H1 (cell line): ENCODE measurements at regions not wholly inside any gene's neighbourhood (a gene's known extent, or its start where the extent isn't known, plus 50 kb on each side); places are given as distances from the start of the nearest gene placed in this dataset.

ENCODE experiments used
- CTCF ChIA-PET: fragments of 300-600 bp; sonication (Branson Sonifier 250); formaldehyde crosslinking; loops from one replicate; lab custom pipeline; 2021; ENCODE audit not compliant: partially characterized antibody; lab: Charles Lee
- POLR2A ChIA-PET: fragments of 300-600 bp; sonication (Branson Sonifier 250); formaldehyde crosslinking; loops from one replicate; lab custom pipeline; 2021; ENCODE audit warnings: inconsistent platforms; ENCODE audit not compliant: partially characterized antibody; lab: Charles Lee
- DNase-seq, 2 experiments: peaks; one replicate each; pipeline versions ENCODE4 v3.0.0 to v3.0.0-alpha.2; 2010 to 2022; ENCODE audit warnings: low spot score in 2 of 2, low read depth in 1 of 2, mixed read lengths in 1 of 2
- FAIRE-seq: peaks from 2 replicates; lab custom pipeline; 2011; peaks lifted over from hg19 to GRCh38; lab: Jason Lieb, UNC
- H2AFZ ChIP-seq: 2 replicates; pipeline ENCODE4 v1.8.1; 2012; ENCODE audit warnings: low read length, inconsistent platforms
- H2AK5ac ChIP-seq: 2 replicates; pipeline ENCODE4 v1.6.1; 2013; ENCODE audit warnings: low read depth, low read length
- H2BK120ac ChIP-seq: replicated peaks from 2 replicates; pipeline ENCODE3; 2013; ENCODE audit warnings: low read depth, low read length, inconsistent platforms
- H2BK12ac ChIP-seq: 2 replicates; pipeline ENCODE4 v1.6.1; 2013; ENCODE audit warnings: low read depth, low read length
- H2BK15ac ChIP-seq: 2 replicates; pipeline ENCODE4 v1.6.1; 2013; ENCODE audit warnings: low read length
- H2BK20ac ChIP-seq: 2 replicates; pipeline ENCODE4 v1.6.1; 2013; ENCODE audit warnings: low read length
- H2BK5ac ChIP-seq: 2 replicates; pipeline ENCODE4 v1.6.1; 2013; ENCODE audit warnings: low read depth, low read length
- H3K14ac ChIP-seq: 2 replicates; pipeline ENCODE4 v1.6.1; 2013; ENCODE audit warnings: inconsistent platforms; ENCODE audit not compliant: insufficient read length
- H3K18ac ChIP-seq: 2 replicates; pipeline ENCODE4 v1.6.1; 2013; ENCODE audit warnings: low read length; ENCODE audit errors: extremely low read depth
- H3K23ac ChIP-seq: 2 replicates; pipeline ENCODE4 v1.6.1; 2013; ENCODE audit warnings: inconsistent platforms; ENCODE audit not compliant: insufficient read length
- H3K23me2 ChIP-seq: 2 replicates; pipeline ENCODE4 v1.6.1; 2013; ENCODE audit warnings: low read depth, low read length
- H3K27ac ChIP-seq: 2 replicates; pipeline ENCODE4 v1.6.1; 2011; ENCODE audit warnings: low read depth, low read length, inconsistent platforms
- H3K27me3 ChIP-seq, 4 experiments: replicated peaks in 1 of 4; 1 replicate in 1 of 4; 2 replicates in 3 of 4; pipeline versions ENCODE4 v1.6.1 to v1.8.1; 2011 to 2013; ENCODE audit warnings: low read length in 3 of 4, mild to moderate bottlenecking in 3 of 4, inconsistent platforms in 2 of 4, mixed read lengths in 2 of 4, moderate library complexity in 1 of 4; ENCODE audit not compliant: control insufficient read depth in 3 of 4, insufficient read depth in 3 of 4; ENCODE audit errors: extremely low read depth in 1 of 4
- H3K36me3 ChIP-seq, 4 experiments: 2 replicates each; pipeline versions ENCODE4 v1.6.1 to v1.8.1; 2011 to 2013; ENCODE audit warnings: mild to moderate bottlenecking in 4 of 4, low read length in 3 of 4, moderate library complexity in 2 of 4, control low read depth in 1 of 4, inconsistent platforms in 1 of 4; ENCODE audit not compliant: insufficient read depth in 4 of 4, control insufficient read depth in 2 of 4
- H3K4ac ChIP-seq: replicated peaks from 2 replicates; pipeline ENCODE3; 2013; ENCODE audit warnings: low read length, low read depth, mixed read lengths, inconsistent platforms; ENCODE audit not compliant: insufficient read length
- H3K4me1 ChIP-seq, 4 experiments: replicated peaks in 1 of 4; 1 replicate in 1 of 4; 2 replicates in 3 of 4; pipeline versions ENCODE4 v1.6.1 to v1.8.1; 2011 to 2013; ENCODE audit warnings: low read length in 3 of 4, inconsistent platforms in 2 of 4, mixed read lengths in 1 of 4; ENCODE audit not compliant: insufficient read depth in 4 of 4, control insufficient read depth in 3 of 4
- H3K4me2 ChIP-seq, 2 experiments: 2 replicates each; pipeline versions ENCODE4 v1.6.1 to v1.8.1; 2011 to 2013; ENCODE audit warnings: low read depth in 2 of 2, low read length in 2 of 2, control low read depth in 1 of 2, inconsistent platforms in 1 of 2, mild to moderate bottlenecking in 1 of 2; ENCODE audit not compliant: insufficient read depth in 1 of 2
- H3K4me3 ChIP-seq, 4 experiments: fragments of 200-600, 300-600 bp in 1 of 4; sonication (generic), shearing (Covaris generic), sonication (Bioruptor Twin) in 1 of 4; 2 replicates each; pipeline versions ENCODE4 v1.5.1 to v1.8.1; 2011 to 2016; ENCODE audit warnings: low read length in 4 of 4, low read depth in 3 of 4, control low read depth in 2 of 4, inconsistent platforms in 2 of 4, mild to moderate bottlenecking in 2 of 4, mixed read lengths in 1 of 4, moderate library complexity in 1 of 4; ENCODE audit not compliant: insufficient read depth in 2 of 4; ENCODE audit errors: extremely low read depth in 1 of 4
- H3K56ac ChIP-seq: replicated peaks from 2 replicates; pipeline ENCODE3; 2013; ENCODE audit warnings: low read depth, mild to moderate bottlenecking, mixed read lengths, low read length, inconsistent platforms; ENCODE audit not compliant: insufficient read length
- H3K79me1 ChIP-seq: 2 replicates; pipeline ENCODE4 v1.6.1; 2013; ENCODE audit warnings: low read depth, low read length, control low read depth
- H3K79me2 ChIP-seq, 2 experiments: 2 replicates each; pipeline versions ENCODE4 v1.6.1 to v1.8.1; 2012 to 2013; ENCODE audit warnings: low read length in 2 of 2, mild to moderate bottlenecking in 2 of 2, inconsistent platforms in 1 of 2; ENCODE audit not compliant: insufficient read depth in 2 of 2, control insufficient read depth in 1 of 2
- H3K9ac ChIP-seq, 4 experiments: replicated peaks in 1 of 4; 1 replicate in 1 of 4; 2 replicates in 3 of 4; pipeline versions ENCODE4 v1.6.1 to v1.8.1; 2011 to 2013; ENCODE audit warnings: low read depth in 3 of 4, low read length in 3 of 4, control low read depth in 2 of 4, mild to moderate bottlenecking in 2 of 4, moderate library complexity in 2 of 4, inconsistent platforms in 1 of 4; ENCODE audit errors: extremely low read depth in 1 of 4
- H3K9me3 ChIP-seq, 2 experiments: 2 replicates each; pipeline versions ENCODE4 v1.6.1 to v1.8.1; 2012 to 2013; ENCODE audit warnings: mild to moderate bottlenecking in 2 of 2, moderate library complexity in 2 of 2, control low read depth in 1 of 2, inconsistent platforms in 1 of 2, low read depth in 1 of 2, low read length in 1 of 2, mixed read lengths in 1 of 2; ENCODE audit not compliant: insufficient read depth in 2 of 2
- H4K20me1 ChIP-seq, 2 experiments: replicated peaks in 1 of 2; 2 replicates each; pipeline versions ENCODE3 to v1.8.1; 2011 to 2013; ENCODE audit warnings: inconsistent platforms in 2 of 2, low read length in 2 of 2, mild to moderate bottlenecking in 1 of 2; ENCODE audit not compliant: insufficient read depth in 2 of 2, control insufficient read depth in 1 of 2
- H4K5ac ChIP-seq: 2 replicates; pipeline ENCODE4 v1.6.1; 2013; ENCODE audit warnings: low read length, low read depth, mixed read lengths, inconsistent platforms; ENCODE audit not compliant: insufficient read length
- H4K8ac ChIP-seq: 2 replicates; pipeline ENCODE4 v1.8.0; 2013; ENCODE audit warnings: mild to moderate bottlenecking, moderate library complexity, low read length, inconsistent platforms; ENCODE audit not compliant: insufficient read depth; ENCODE audit errors: extremely low read depth
- H4K91ac ChIP-seq: replicated peaks from 2 replicates; pipeline ENCODE3; 2013; ENCODE audit warnings: low read length, mixed read lengths, inconsistent platforms; ENCODE audit not compliant: insufficient read length
- TAF7 ChIP-seq: optimal IDR thresholded peaks from 2 replicates; pipeline ENCODE3; 2011; ENCODE audit warnings: low read depth, mild to moderate bottlenecking, inconsistent platforms, low read length, moderate library complexity, borderline replicate concordance
- WGBS, 2 experiments: shearing (Covaris generic) in 1 of 2; methylation state at CpG; one replicate each; pipeline versions ENCODE4 v1.1.6 to v1.1.7; 2013 to 2015; ENCODE audit warnings: low lambda C conversion rate in 2 of 2, mixed read lengths in 2 of 2, inconsistent platforms in 1 of 2, low coverage in 1 of 2, missing lambda C conversion rate in 1 of 2; ENCODE audit not compliant: insufficient replicate concordance in 2 of 2, insufficient coverage in 1 of 2, insufficient read length in 1 of 2; ENCODE audit errors: extremely low coverage in 1 of 2, missing lambda C conversion rate in 1 of 2; 5-methylcytosine and 5-hydroxymethylcytosine counted together

DNA sequence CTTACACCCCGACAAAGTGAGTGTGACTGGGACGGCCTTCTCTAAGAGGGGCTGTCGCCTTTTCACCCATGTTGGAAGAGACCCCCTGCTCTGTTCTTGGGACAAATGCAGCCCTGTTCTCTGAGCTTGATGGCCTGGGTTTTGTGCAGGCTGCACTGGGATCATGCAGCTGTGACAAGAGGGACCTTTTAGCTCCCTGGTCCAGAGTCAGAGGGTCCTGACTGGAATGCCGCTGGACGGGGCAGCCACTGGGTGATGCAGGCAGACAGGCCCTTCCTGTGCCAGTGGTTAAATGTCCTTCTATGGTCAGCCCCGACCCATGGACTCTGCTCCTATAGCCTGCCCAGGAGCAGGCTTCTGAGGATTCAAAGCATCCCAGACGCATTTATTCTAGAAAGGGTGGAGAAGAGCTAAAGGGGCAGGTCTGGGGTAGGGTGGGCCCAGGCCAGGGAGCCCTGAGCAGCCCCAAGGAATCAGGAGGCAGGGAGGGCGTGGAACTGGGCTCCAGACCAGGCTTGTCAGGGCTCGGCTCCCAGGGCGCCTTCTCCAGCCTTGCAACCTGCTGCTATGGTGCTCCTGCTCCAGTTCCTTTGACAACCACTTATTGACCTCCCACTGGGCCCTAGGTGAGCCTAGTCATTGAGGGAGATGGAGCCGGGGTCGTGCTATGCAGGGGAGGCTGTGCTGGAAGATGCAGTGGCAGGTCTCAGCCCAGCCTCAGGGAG, 277.9 kb upstream of the HS6ST1 start:
- H2BK5ac ChIP-seq = no peak overlapping the region
- H3K14ac ChIP-seq = no peak overlapping the region
- no peak overlapping the region; the same call in 1 of the 2 replicates for H3K18ac ChIP-seq
- no peaks in the 10 kb centered on the region; a peak in 2 of 7 replicates for H3K4me1 ChIP-seq
- no peak overlapping the region for H3K4ac ChIP-seq
- H3K27ac ChIP-seq = no peak overlapping the region
- H3K27me3 ChIP-seq = no peaks in the 10 kb centered on the region
- POLR2A ChIA-PET = interaction anchor here (1.5 kb wide), 1 partner anchor 274 kb away, joined by 3 read pairs; no protein-coding TSS in a partner anchor
- no peak overlapping the region for H2BK12ac ChIP-seq
- H2BK120ac ChIP-seq = no peak overlapping the region
- no peak for FAIRE-seq
- H2AFZ ChIP-seq = no peak overlapping the region
- peaks cover 9% of the 10 kb centered on the region; the same call in 1 of the 2 replicates for H3K23me2 ChIP-seq
- H3K79me1 ChIP-seq = no peaks in the 10 kb centered on the region
- no peak overlapping the region for H2BK20ac ChIP-seq
- no peak for DNase-seq
- no peak overlapping the region for H4K91ac ChIP-seq
- no peak overlapping the region for H3K56ac ChIP-seq
- H3K36me3 ChIP-seq = no peaks in the 10 kb centered on the region
- H3K4me3 ChIP-seq = no peak overlapping the region
- WGBS, 2 experiments = 89% methylated on average over 12 of the region's 12 CpGs; no CpG with 5 or more reads in 1 of the 2 experiments
- H3K79me2 ChIP-seq = no peaks in the 10 kb centered on the region
- H3K9me3 ChIP-seq = no peaks in the 10 kb centered on the region
- H2BK15ac ChIP-seq = no peak overlapping the region
- no peak overlapping the region for H3K4me2 ChIP-seq
- no peak overlapping the region; the same call in 1 of the 2 replicates for H4K8ac ChIP-seq
- no peak overlapping the region for H2AK5ac ChIP-seq
- CTCF ChIA-PET = interaction anchor here (1.5 to 2.2 kb wide), 3 partner anchors 31 to 122 kb away, joined by 3 to 5 read pairs (median 4); no protein-coding TSS in a partner anchor
- no peak overlapping the region for H4K5ac ChIP-seq
- H3K9ac ChIP-seq = no peak overlapping the region
- no peak for TF ChIP-seq TAF7
- peaks cover 0 to 7% of the 10 kb centered on the region in 2 experiments for H4K20me1 ChIP-seq
- H3K23ac ChIP-seq = no peak overlapping the region
